Smooth muscle cell (in vitro differentiated cells): ENCODE measurements at regions not wholly inside any gene's neighbourhood (a gene's known extent, or its start where the extent isn't known, plus 50 kb on each side); places are given as distances from the start of the nearest gene placed in this dataset.
"Not testable (repeated sequence)": the region's sequence is repeated elsewhere in the genome, so short reads cannot be mapped to it uniquely, and the experiment has no call there.

Source experiments
- DNase-seq: peaks from one replicate; lab custom pipeline; 2025; ENCODE audit not compliant: unreplicated experiment; lab: John Stamatoyannopoulos, UW
- H2AFZ ChIP-seq: fragments of 200-600 bp; sonication (generic); 2 replicates; pipeline ENCODE4 v1.6.0; 2016; ENCODE audit warnings: antibody characterized with exemption, low read depth, mild to moderate bottlenecking
- H3F3A ChIP-seq: fragments of 200-600 bp; sonication (generic); 2 replicates; pipeline ENCODE4 v1.6.0; 2017; ENCODE audit warnings: antibody characterized with exemption, low read depth
- H3K27ac ChIP-seq: fragments of 200-600 bp; sonication (generic); 2 replicates; pipeline ENCODE4 v1.5.1; 2016; ENCODE audit warnings: low read depth, mild to moderate bottlenecking
- H3K27me3 ChIP-seq: fragments of 200-600 bp; sonication (generic); 2 replicates; pipeline ENCODE4 v1.6.1; 2016; ENCODE audit warnings: low read depth, mild to moderate bottlenecking
- H3K36me3 ChIP-seq: fragments of 200-600 bp; sonication (generic); 2 replicates; pipeline ENCODE4 v1.5.1; 2016; ENCODE audit warnings: low read depth
- H3K4me1 ChIP-seq: fragments of 200-600 bp; sonication (generic); 2 replicates; pipeline ENCODE4 v1.5.1; 2016; ENCODE audit warnings: low read depth
- H3K4me2 ChIP-seq: fragments of 200-600 bp; sonication (generic); 2 replicates; pipeline ENCODE4 v1.6.0; 2016; ENCODE audit warnings: mild to moderate bottlenecking
- H3K4me3 ChIP-seq: fragments of 200-600 bp; sonication (generic); 2 replicates; pipeline ENCODE4 v1.5.1; 2016; ENCODE audit warnings: mild to moderate bottlenecking
- H3K79me2 ChIP-seq: fragments of 200-600 bp; sonication (generic); 2 replicates; pipeline ENCODE4 v1.6.0; 2016; ENCODE audit warnings: low read depth, mild to moderate bottlenecking
- H3K9ac ChIP-seq: fragments of 200-600 bp; sonication (generic); 2 replicates; pipeline ENCODE4 v1.6.0; 2016; ENCODE audit warnings: low read depth
- H3K9me3 ChIP-seq: fragments of 200-600 bp; sonication (generic); replicated peaks from 2 replicates; pipeline ENCODE4 v1.5.1; 2016; ENCODE audit warnings: low read depth
- H4K20me1 ChIP-seq: fragments of 200-600 bp; sonication (generic); 2 replicates; pipeline ENCODE4 v1.6.0; 2016; ENCODE audit warnings: low read depth
- CTCF ChIP-seq: fragments of 200-600 bp; sonication (generic); IDR thresholded peaks from 2 replicates; pipeline ENCODE4 v1.5.1; 2017; ENCODE audit warnings: borderline replicate concordance, mild to moderate bottlenecking, antibody characterized with exemption; ENCODE audit not compliant: insufficient read depth, poor library complexity, severe bottlenecking
- WGBS: methylation state at CpG from one replicate; pipeline ENCODE4 v1.1.7; 2016; ENCODE audit warnings: low lambda C conversion rate; 5-methylcytosine and 5-hydroxymethylcytosine counted together

DNA sequence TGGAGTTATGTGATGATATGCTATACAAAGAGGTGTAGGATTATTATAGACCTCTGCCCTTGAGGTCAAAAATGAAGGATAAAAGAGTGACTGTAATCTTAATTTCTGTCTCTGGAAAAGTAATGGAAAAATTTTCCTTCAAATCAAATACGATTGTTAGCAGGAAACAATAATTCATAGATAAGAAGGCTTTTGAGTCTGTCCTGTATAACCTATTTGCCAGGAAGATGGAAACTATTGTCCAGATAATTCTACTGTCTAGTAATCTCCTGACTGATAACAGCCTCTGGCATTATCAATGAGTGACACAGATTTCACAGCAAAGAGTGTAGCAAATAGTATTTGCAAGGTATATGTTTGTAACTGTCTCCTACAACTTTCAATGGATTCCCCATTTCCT is 307.8 kb downstream of the MTX2 start:
- Histone ChIP-seq H3K4me1 (no peaks in the 10 kb centered on the region), H4K20me1 (no peaks in the 10 kb centered on the region), H3K4me2 (no peak overlapping the region), H3K79me2 (no peaks in the 10 kb centered on the region), H3K27me3 (no peaks in the 10 kb centered on the region), H3K4me3 (no peak overlapping the region), H3K36me3 (no peaks in the 10 kb centered on the region), H3K9ac (no peak overlapping the region), H3K27ac (no peak overlapping the region), H2AFZ (no peak overlapping the region), H3F3A (no peaks in the 10 kb centered on the region), H3K9me3 (no peaks in the 10 kb centered on the region)
- no peak for DNase-seq
- 72% methylated on average over 1 of the region's 1 CpG for WGBS
- no peak for TF ChIP-seq CTCF

GRCh38 chr2:176578292-176578691 is 309.1 kb downstream of the MTX2 start:
- not testable (repeated sequence) for H3K9me3 ChIP-seq, H3K79me2 ChIP-seq, H2AFZ ChIP-seq, H3K4me1 ChIP-seq, DNase-seq, H3K4me3 ChIP-seq, H3K27ac ChIP-seq, H3K27me3 ChIP-seq, H3K36me3 ChIP-seq, H3K4me2 ChIP-seq, H3F3A ChIP-seq, H4K20me1 ChIP-seq, H3K9ac ChIP-seq
- WGBS, result 96% methylated on average over 4 of the region's 4 CpGs

DNA sequence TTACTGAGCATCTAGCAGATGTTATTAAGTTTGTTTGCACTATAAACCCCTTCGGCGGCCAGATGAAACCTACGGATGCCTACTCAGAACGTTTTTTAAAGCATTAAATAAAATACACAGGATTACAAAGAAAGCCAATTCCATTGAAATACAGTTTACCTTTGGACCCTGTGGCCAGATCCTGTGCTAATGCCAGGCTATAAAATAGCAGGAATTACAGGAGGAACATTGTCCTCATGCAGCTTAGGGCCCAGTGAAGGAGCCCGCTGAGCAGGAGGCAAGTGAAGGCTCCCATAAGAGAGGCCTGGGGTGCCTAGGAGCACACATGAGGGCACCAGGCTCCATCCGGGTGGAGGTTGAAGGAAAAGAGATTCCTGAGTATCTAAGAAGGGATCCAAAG is 310.4 kb downstream of the MTX2 start:
- H3K27me3 ChIP-seq, result no peaks in the 10 kb centered on the region
- no peaks in the 10 kb centered on the region for H4K20me1 ChIP-seq
- no peak overlapping the region for H3K4me2 ChIP-seq
- WGBS, result 92% methylated on average over 6 of the region's 6 CpGs
- peaks cover 11% of the 10 kb centered on the region for H3F3A ChIP-seq
- no peak overlapping the region for H3K27ac ChIP-seq
- no peak overlapping the region for H3K4me3 ChIP-seq
- no peak overlapping the region for H3K9ac ChIP-seq
- TF ChIP-seq CTCF, result no peak
- peaks cover 7% of the 10 kb centered on the region for H3K4me1 ChIP-seq
- H3K79me2 ChIP-seq, result no peaks in the 10 kb centered on the region
- no peak for DNase-seq
- H3K9me3 ChIP-seq, result no peaks in the 10 kb centered on the region
- H3K36me3 ChIP-seq, result no peaks in the 10 kb centered on the region
- H2AFZ ChIP-seq, result no peak overlapping the region

- no peaks in the 10 kb centered on the region for H3K36me3 ChIP-seq
- H3K27ac ChIP-seq, result peak overlapping the region; percentile 91
- H4K20me1 ChIP-seq, result no peaks in the 10 kb centered on the region
- no peaks in the 10 kb centered on the region for H3K9me3 ChIP-seq
- no peak overlapping the region for H2AFZ ChIP-seq
- peaks cover 11% of the 10 kb centered on the region for H3F3A ChIP-seq
- H3K9ac ChIP-seq, result peak overlapping the region; percentile 14
- H3K4me3 ChIP-seq, result no peak overlapping the region
- no peak for TF ChIP-seq CTCF
- H3K79me2 ChIP-seq, result no peaks in the 10 kb centered on the region
- H3K4me2 ChIP-seq, result peak overlapping the region; percentile 35
- H3K4me1 ChIP-seq, result peaks cover 8% of the 10 kb centered on the region
- no peak for DNase-seq
- H3K27me3 ChIP-seq, result no peaks in the 10 kb centered on the region
- 48% methylated on average over 4 of the region's 4 CpGs for WGBS
Observed at GRCh38 chr2:176581557-176582165, 312.4 kb downstream of the MTX2 start.
